HUES48 (cell line): ENCODE measurements at regions not wholly inside any gene's neighbourhood (a gene's known extent, or its start where the extent isn't known, plus 50 kb on each side); places are given as distances from the start of the nearest gene placed in this dataset.
"Not testable (repeated sequence)": the region's sequence is repeated elsewhere in the genome, so short reads cannot be mapped to it uniquely, and the experiment has no call there.

ENCODE experiments used
- H3K27ac ChIP-seq: one replicate; pipeline ENCODE4 v1.7.0; 2013; ENCODE audit warnings: low read depth, low read length, inconsistent platforms
- H3K27me3 ChIP-seq: 2 replicates; pipeline ENCODE4 v1.6.1; 2013; ENCODE audit warnings: mild to moderate bottlenecking, low read length; ENCODE audit not compliant: control insufficient read depth, insufficient read depth
- H3K36me3 ChIP-seq: 2 replicates; pipeline ENCODE4 v1.6.1; 2013; ENCODE audit warnings: low read length; ENCODE audit not compliant: control insufficient read depth, insufficient read depth
- H3K4me1 ChIP-seq: 2 replicates; pipeline ENCODE4 v1.6.1; 2013; ENCODE audit warnings: mild to moderate bottlenecking, low read length; ENCODE audit not compliant: control insufficient read depth, insufficient read depth
- H3K4me3 ChIP-seq: 2 replicates; pipeline ENCODE4 v1.5.1; 2013; ENCODE audit warnings: mild to moderate bottlenecking, low read depth, low read length
- H3K9ac ChIP-seq: 2 replicates; pipeline ENCODE4 v1.6.1; 2013; ENCODE audit warnings: mild to moderate bottlenecking, low read depth, low read length, moderate library complexity
- H3K9me3 ChIP-seq: 2 replicates; pipeline ENCODE4 v1.6.1; 2013; ENCODE audit warnings: low read length; ENCODE audit not compliant: control insufficient read depth, insufficient read depth

DNA sequence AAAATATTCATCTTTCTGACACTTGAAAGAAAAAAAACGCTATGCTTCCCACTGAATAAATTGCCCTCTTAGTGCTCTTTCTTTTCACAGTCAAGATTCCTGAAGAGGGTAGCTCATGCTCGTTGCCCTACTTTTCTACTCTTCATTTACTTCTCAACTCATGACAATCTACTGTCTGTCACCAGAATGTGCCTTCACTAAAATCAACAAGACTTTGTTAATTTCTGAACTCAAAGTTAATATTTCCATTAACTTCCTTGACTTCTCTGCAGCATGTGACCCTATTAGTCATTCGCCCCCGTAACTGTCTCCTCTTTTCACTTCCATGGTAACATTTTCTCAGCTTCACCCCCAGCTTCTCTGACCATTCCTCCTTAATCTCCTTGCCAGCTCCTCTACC lies 98.9 kb upstream of the MAPRE2 start:
- H3K4me1 ChIP-seq: peaks cover 15% of the 10 kb centered on the region; the same call in 1 of the 2 replicates
- no peaks in the 10 kb centered on the region for H3K27me3 ChIP-seq
- no peak overlapping the region for H3K27ac ChIP-seq
- H3K9ac ChIP-seq: no peak overlapping the region
- H3K4me3 ChIP-seq: no peak overlapping the region
- H3K36me3 ChIP-seq: no peaks in the 10 kb centered on the region
- no peaks in the 10 kb centered on the region for H3K9me3 ChIP-seq

GRCh38 chr18:34942975-34943374 lies 98.2 kb upstream of the MAPRE2 start:
- Histone ChIP-seq H3K4me1 (peaks cover 22% of the 10 kb centered on the region; the same call in 1 of the 2 replicates), H3K27ac (no peak overlapping the region), H3K9ac (no peak overlapping the region), H3K4me3 (no peak overlapping the region), H3K27me3 (no peaks in the 10 kb centered on the region), H3K36me3 (no peaks in the 10 kb centered on the region), H3K9me3 (no peaks in the 10 kb centered on the region)

GRCh38 chr18:34943587-34943986 lies 97.6 kb upstream of the MAPRE2 start:
- peaks cover 23% of the 10 kb centered on the region; the same call in 1 of the 2 replicates for H3K4me1 ChIP-seq
- no peak overlapping the region for H3K4me3 ChIP-seq
- H3K27ac ChIP-seq: no peak overlapping the region
- H3K9me3 ChIP-seq: no peaks in the 10 kb centered on the region
- H3K36me3 ChIP-seq: no peaks in the 10 kb centered on the region
- H3K9ac ChIP-seq: no peak overlapping the region
- H3K27me3 ChIP-seq: no peaks in the 10 kb centered on the region

- H3K9me3 ChIP-seq: no peaks in the 10 kb centered on the region
- no peak overlapping the region for H3K4me3 ChIP-seq
- H3K36me3 ChIP-seq: no peaks in the 10 kb centered on the region
- H3K27ac ChIP-seq: no peak overlapping the region
- H3K9ac ChIP-seq: no peak overlapping the region
- H3K27me3 ChIP-seq: no peaks in the 10 kb centered on the region
- H3K4me1 ChIP-seq: peaks cover 8% of the 10 kb centered on the region; the same call in 1 of the 2 replicates
These were observed 93.5 kb upstream of the MAPRE2 start for GRCh38 chr18:34947711-34948125.

DNA sequence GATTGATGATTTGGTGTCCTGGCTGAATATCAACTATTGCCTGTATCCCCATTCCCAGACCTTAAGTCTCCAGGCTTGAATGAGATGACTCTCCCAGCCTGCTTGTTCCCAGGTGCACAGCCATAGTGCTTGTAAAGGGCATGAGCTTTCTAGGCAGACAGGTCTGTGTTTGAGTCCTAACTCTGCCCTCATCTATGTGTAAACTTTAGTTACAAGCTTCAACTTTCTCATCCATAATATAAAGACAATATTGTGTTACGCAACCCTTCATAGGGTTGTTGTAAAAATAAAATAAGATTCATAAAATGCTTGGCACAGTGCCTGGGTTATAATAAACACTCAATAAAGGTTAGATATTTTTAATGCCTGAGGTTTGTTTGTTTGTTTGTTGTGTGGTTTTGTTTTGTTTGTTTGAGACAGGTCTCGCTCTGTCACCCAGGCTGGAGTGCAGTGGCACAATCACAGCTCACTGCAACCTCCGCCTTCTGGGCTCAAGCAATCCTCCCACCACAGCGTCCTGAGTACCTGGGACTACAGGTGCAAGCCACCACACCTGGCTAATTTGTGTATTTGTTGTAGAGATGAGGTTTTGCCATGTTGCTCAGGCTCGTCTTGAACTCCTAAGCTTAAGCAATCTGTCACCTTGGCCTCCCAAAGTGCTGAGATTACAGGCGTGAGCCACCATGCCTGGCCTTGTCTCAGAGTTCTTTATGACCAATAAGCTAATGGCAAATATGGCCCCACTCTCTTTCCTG lies 89.4 kb upstream of the MAPRE2 start:
- Histone ChIP-seq H3K4me1 (peaks cover 8% of the 10 kb centered on the region; the same call in 1 of the 2 replicates), H3K9me3 (no peaks in the 10 kb centered on the region), H3K4me3 (no peak overlapping the region), H3K27ac (no peak overlapping the region), H3K27me3 (no peaks in the 10 kb centered on the region), H3K9ac (no peak overlapping the region), H3K36me3 (no peaks in the 10 kb centered on the region)

GRCh38 chr18:34953212-34953611 lies 88.0 kb upstream of the MAPRE2 start:
- H3K36me3 ChIP-seq: no peaks in the 10 kb centered on the region
- no peak overlapping the region for H3K4me3 ChIP-seq
- H3K9ac ChIP-seq: no peak overlapping the region
- no peaks in the 10 kb centered on the region for H3K9me3 ChIP-seq
- no peak overlapping the region for H3K27ac ChIP-seq
- no peaks in the 10 kb centered on the region for H3K4me1 ChIP-seq
- no peaks in the 10 kb centered on the region for H3K27me3 ChIP-seq

- H3K9ac ChIP-seq, H3K36me3 ChIP-seq, H3K9me3 ChIP-seq, H3K27ac ChIP-seq, H3K4me1 ChIP-seq, H3K27me3 ChIP-seq, H3K4me3 ChIP-seq: not testable (repeated sequence)
These were observed 85.7 kb upstream of the MAPRE2 start for GRCh38 chr18:34955494-34955893.

GRCh38 chr18:34956663-34957062 lies 84.5 kb upstream of the MAPRE2 start:
- Histone ChIP-seq H3K27me3 (no peaks in the 10 kb centered on the region), H3K4me3 (no peak overlapping the region), H3K36me3 (no peaks in the 10 kb centered on the region), H3K4me1 (no peaks in the 10 kb centered on the region), H3K27ac (no peak overlapping the region), H3K9me3 (no peaks in the 10 kb centered on the region), H3K9ac (no peak overlapping the region)

DNA sequence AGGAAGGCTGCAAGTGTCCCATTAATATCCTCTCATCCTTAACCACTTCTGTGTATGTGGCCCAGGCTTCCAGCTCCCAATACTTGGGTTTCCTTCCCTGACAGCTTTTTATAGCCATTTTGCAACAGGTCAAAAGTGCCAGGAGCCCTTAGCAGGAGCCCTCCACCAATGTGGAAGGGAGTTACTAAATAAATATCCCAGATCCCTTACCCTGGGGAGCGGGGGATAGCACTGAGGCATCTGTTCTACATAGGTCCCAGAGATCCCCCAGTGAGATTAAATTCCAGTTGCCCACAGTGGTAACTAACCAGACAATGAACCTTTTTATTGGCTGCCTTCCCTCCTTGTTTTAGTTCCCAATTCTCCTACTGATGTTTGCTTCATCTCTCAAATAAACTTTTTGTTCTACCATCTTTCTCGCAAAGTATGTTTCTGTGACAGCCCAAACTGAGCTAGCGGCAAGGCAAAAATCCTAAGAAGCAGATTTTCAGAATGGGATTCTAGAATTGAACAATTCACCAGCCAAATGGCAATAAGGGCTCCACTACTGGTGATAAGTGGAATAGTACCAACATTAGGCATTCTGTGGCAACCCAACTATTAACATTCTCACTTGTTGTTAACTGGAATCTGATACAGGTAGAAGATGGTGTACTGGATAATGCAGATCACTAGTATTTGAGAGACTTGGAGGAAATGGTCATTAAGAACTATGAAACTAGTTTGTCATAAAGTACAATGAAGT lies 83.9 kb upstream of the MAPRE2 start:
- Histone ChIP-seq H3K36me3 (no peaks in the 10 kb centered on the region), H3K27me3 (no peaks in the 10 kb centered on the region), H3K4me3 (no peak overlapping the region), H3K4me1 (no peaks in the 10 kb centered on the region), H3K9ac (no peak overlapping the region), H3K9me3 (no peaks in the 10 kb centered on the region), H3K27ac (no peak overlapping the region)

GRCh38 chr18:34957864-34958259 lies 83.4 kb upstream of the MAPRE2 start:
- Histone ChIP-seq H3K9ac (no peak overlapping the region), H3K4me3 (no peak overlapping the region), H3K27ac (no peak overlapping the region), H3K27me3 (no peaks in the 10 kb centered on the region), H3K9me3 (no peaks in the 10 kb centered on the region), H3K4me1 (no peaks in the 10 kb centered on the region), H3K36me3 (no peaks in the 10 kb centered on the region)

DNA sequence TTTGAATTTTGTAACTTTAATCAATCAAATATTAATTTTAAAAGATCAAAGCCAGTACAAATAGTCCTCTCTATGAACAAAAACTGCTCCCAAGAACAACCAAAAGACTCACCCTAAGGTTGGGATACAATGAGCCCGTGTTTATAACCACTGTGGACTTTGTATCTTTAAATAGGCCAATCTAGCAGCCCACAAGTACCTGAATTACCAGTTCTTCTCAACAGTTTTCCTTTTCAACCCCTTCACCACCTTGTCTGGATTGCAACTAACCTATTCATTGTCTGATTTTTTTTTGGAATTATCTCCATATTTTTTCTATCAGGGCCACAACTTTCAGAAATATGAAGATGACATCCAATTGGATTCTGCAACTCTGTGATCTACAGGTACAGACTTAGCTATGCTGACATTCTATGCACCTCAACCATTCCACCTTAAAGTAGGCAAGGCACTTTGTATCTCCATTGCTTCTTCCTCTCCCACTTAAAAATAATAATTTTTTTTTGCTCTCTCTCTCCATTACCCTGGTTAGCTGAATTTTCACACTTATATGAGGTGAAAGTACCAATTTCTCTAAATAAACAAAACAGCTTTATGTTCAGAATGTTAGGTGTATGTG lies 81.9 kb upstream of the MAPRE2 start:
- Histone ChIP-seq H3K4me3 (no peak overlapping the region), H3K4me1 (no peaks in the 10 kb centered on the region), H3K36me3 (no peaks in the 10 kb centered on the region), H3K27me3 (no peaks in the 10 kb centered on the region), H3K9ac (no peak overlapping the region), H3K9me3 (no peaks in the 10 kb centered on the region), H3K27ac (no peak overlapping the region)
